ENCODE measurements at regions not wholly inside any gene's neighbourhood (a gene's known extent, or its start where the extent isn't known, plus 50 kb on each side); places are given as distances from the start of the nearest gene placed in this dataset.
"Not testable (repeated sequence)": the region's sequence is repeated elsewhere in the genome, so short reads cannot be mapped to it uniquely, and the experiment has no call there.

- H3K27ac Mint-ChIP-seq: no peak overlapping the region
- no peak overlapping the region for H3K4me3 Mint-ChIP-seq
- DNase-seq (ENCODE audit: low spot score in 2 of 2, unreplicated experiment in 2 of 2): no peak
- peaks cover 35% of the 10 kb centered on the region for H3K9me3 Mint-ChIP-seq
- H3K27me3 Mint-ChIP-seq (ENCODE audit: low read depth): no peaks in the 10 kb centered on the region
- peaks cover 2% of the 10 kb centered on the region for H3K36me3 Mint-ChIP-seq
- no peak for TF ChIP-seq CTCF (IDR thresholded peaks at IDR 0.05; ENCODE audit: unreplicated experiment)
- H3K4me1 Mint-ChIP-seq: peaks cover 5% of the 10 kb centered on the region
Observed at GRCh38 chr10:57053530-57053929, 692.5 kb upstream of the ZWINT start.

DNA sequence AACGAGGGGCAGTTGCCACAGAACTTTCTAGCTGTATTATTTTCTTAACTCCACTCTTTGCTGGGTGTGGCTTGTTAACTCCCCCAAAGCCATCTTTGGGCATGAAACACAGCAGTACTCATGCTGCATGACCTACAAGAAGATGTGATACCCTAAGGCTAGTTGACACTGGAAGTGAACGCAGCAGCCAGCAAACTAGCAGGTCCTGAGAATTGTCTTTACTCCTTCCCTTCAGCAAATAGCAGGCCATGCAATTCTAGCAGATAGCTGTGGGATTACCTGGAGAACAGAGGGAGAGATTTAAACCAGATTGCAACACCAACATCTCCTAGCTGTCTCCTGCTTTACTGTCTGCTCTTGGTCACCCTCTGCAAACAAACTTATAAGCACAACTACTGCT is 688.0 kb upstream of the ZWINT start:
- Mint-ChIP-seq H3K9me3 (peaks cover 11% of the 10 kb centered on the region), H3K4me3 (no peak overlapping the region), H3K27ac (no peak overlapping the region), H3K27me3 (ENCODE audit: low read depth) (no peaks in the 10 kb centered on the region), H3K4me1 (peaks cover 9% of the 10 kb centered on the region), H3K36me3 (no peaks in the 10 kb centered on the region)
- no peak for TF ChIP-seq CTCF (IDR thresholded peaks at IDR 0.05; ENCODE audit: unreplicated experiment)
- DNase-seq (ENCODE audit: low spot score in 2 of 2, unreplicated experiment in 2 of 2): no peak

GRCh38 chr10:57038531-57038930 is 677.5 kb upstream of the ZWINT start:
- no peak for TF ChIP-seq CTCF (IDR thresholded peaks at IDR 0.05; ENCODE audit: unreplicated experiment)
- no peaks in the 10 kb centered on the region for H3K9me3 Mint-ChIP-seq
- no peak for DNase-seq (ENCODE audit: low spot score in 2 of 2, unreplicated experiment in 2 of 2)
- no peak overlapping the region for H3K27ac Mint-ChIP-seq
- no peaks in the 10 kb centered on the region for H3K27me3 Mint-ChIP-seq (ENCODE audit: low read depth)
- H3K36me3 Mint-ChIP-seq: no peaks in the 10 kb centered on the region
- no peaks in the 10 kb centered on the region for H3K4me1 Mint-ChIP-seq
- H3K4me3 Mint-ChIP-seq: no peak overlapping the region

GRCh38 chr10:57035310-57035709 is 674.3 kb upstream of the ZWINT start:
- H3K36me3 Mint-ChIP-seq: peaks cover 6% of the 10 kb centered on the region
- H3K27ac Mint-ChIP-seq: no peak overlapping the region
- H3K27me3 Mint-ChIP-seq (ENCODE audit: low read depth): no peaks in the 10 kb centered on the region
- H3K4me3 Mint-ChIP-seq: no peak overlapping the region
- TF ChIP-seq CTCF (IDR thresholded peaks at IDR 0.05; ENCODE audit: unreplicated experiment): no peak
- no peaks in the 10 kb centered on the region for H3K4me1 Mint-ChIP-seq
- DNase-seq (ENCODE audit: low spot score in 2 of 2, unreplicated experiment in 2 of 2): no peak
- peaks cover 15% of the 10 kb centered on the region for H3K9me3 Mint-ChIP-seq

DNA sequence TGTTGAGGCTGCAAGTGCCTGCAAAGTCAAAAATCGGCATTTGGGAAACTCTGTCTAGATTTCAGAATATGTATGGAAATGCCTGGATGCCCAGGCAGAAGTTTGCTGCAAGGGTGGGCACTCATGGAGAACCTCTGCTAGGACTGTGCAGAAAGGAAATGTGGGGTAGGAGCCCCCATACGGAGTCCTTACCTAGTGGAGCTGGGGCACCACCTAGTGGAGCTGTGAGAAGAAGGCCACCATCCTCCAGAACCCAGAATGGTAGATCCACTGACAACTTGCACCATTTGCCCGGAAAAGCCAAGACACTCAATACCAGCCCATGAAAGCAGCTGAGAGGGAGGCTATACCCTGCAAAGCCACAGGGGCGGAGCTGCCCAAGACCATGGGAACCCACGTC is 671.2 kb upstream of the ZWINT start:
- DNase-seq (ENCODE audit: low spot score in 2 of 2, unreplicated experiment in 2 of 2); H3K27ac Mint-ChIP-seq; H3K4me3 Mint-ChIP-seq: not testable (repeated sequence)

GRCh38 chr10:57031346-57031745 is 670.3 kb upstream of the ZWINT start:
- Mint-ChIP-seq H3K36me3 (peaks cover 6% of the 10 kb centered on the region), H3K4me1 (no peaks in the 10 kb centered on the region), H3K4me3 (no peak overlapping the region), H3K27me3 (ENCODE audit: low read depth) (no peaks in the 10 kb centered on the region), H3K27ac (no peak overlapping the region), H3K9me3 (peaks cover 19% of the 10 kb centered on the region)
- no peak for TF ChIP-seq CTCF (IDR thresholded peaks at IDR 0.05; ENCODE audit: unreplicated experiment)
- DNase-seq (ENCODE audit: low spot score in 2 of 2, unreplicated experiment in 2 of 2): no peak

More for the DNA sequence above, 671.2 kb upstream of the ZWINT start:
- not testable (repeated sequence) for H3K4me1 Mint-ChIP-seq; H3K36me3 Mint-ChIP-seq; H3K27me3 Mint-ChIP-seq (ENCODE audit: low read depth)
- peaks cover 19% of the 10 kb centered on the region for H3K9me3 Mint-ChIP-seq
